OCI-LY1 (cell line): ENCODE measurements at regions not wholly inside any gene's neighbourhood (a gene's known extent, or its start where the extent isn't known, plus 50 kb on each side); places are given as distances from the start of the nearest gene placed in this dataset.

Experiments
- CTCF ChIP-seq: fragments of 200-600 bp; sonication (generic), shearing (Covaris generic); IDR thresholded peaks from 2 replicates; pipeline ENCODE4 v1.5.1; 2017; ENCODE audit warnings: mild to moderate bottlenecking, antibody characterized with exemption, low read length, moderate library complexity, mixed read lengths
- EZH2 ChIP-seq: fragments of 200-600 bp; sonication (generic), shearing (Covaris generic); IDR thresholded peaks from 2 replicates; pipeline ENCODE4 v1.8.0; 2017; ENCODE audit warnings: borderline replicate concordance, mixed run types, mild to moderate bottlenecking, antibody characterized with exemption, low read length, moderate library complexity, mixed read lengths

- TF ChIP-seq CTCF: no peak
- no peak for TF ChIP-seq EZH2
Measured at GRCh38 chrX:96425200-96425599, 259.4 kb upstream of the DIAPH2 start.
